ENCODE measurements at regions not wholly inside any gene's neighbourhood (a gene's known extent, or its start where the extent isn't known, plus 50 kb on each side); places are given as distances from the start of the nearest gene placed in this dataset.

- peaks cover 0 to 9% (median 0%) of the 10 kb centered on the region in 4 donors for H3K9me3 ChIP-seq (ENCODE audit: control insufficient read depth in 4 of 4, insufficient read depth in 3 of 4, low read length in 3 of 4)
- DNase-seq (peak in 2 of 3 donors; percentile 64 to 70), ATAC-seq (ENCODE audit: insufficient read depth, low FRiP score) (no peak)
- TF ChIP-seq, protein P1, sequence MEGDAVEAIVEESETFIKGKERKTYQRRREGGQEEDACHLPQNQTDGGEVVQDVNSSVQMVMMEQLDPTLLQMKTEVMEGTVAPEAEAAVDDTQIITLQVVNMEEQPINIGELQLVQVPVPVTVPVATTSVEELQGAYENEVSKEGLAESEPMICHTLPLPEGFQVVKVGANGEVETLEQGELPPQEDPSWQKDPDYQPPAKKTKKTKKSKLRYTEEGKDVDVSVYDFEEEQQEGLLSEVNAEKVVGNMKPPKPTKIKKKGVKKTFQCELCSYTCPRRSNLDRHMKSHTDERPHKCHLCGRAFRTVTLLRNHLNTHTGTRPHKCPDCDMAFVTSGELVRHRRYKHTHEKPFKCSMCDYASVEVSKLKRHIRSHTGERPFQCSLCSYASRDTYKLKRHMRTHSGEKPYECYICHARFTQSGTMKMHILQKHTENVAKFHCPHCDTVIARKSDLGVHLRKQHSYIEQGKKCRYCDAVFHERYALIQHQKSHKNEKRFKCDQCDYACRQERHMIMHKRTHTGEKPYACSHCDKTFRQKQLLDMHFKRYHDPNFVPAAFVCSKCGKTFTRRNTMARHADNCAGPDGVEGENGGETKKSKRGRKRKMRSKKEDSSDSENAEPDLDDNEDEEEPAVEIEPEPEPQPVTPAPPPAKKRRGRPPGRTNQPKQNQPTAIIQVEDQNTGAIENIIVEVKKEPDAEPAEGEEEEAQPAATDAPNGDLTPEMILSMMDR (IDR thresholded peaks at IDR 0.05; ENCODE audit: control extremely low read depth, extremely low read depth): no peak
- H3K9ac ChIP-seq (ENCODE audit: insufficient read depth in 1 of 2, low read length in 2 of 2): no peak overlapping the region
- no peaks in the 10 kb centered on the region for H3K27me3 ChIP-seq (ENCODE audit: control insufficient read depth in 3 of 3, insufficient read depth in 3 of 3, low read length in 2 of 3)
- H3K4me3 ChIP-seq: no peak overlapping the region
- no peaks in the 10 kb centered on the region for H3K36me3 ChIP-seq (ENCODE audit: control insufficient read depth in 4 of 4, insufficient read depth in 4 of 4, low read length in 4 of 4)
- H3K4me1 ChIP-seq (ENCODE audit: control insufficient read depth in 5 of 5, insufficient read depth in 5 of 5, low read length in 5 of 5): peaks cover 0 to 17% (median 0%) of the 10 kb centered on the region in 5 donors
- no peak overlapping the region for H3K27ac ChIP-seq (ENCODE audit: low read depth in 1 of 2, low read length in 1 of 2)
- 75 to 85% methylated on average over 4 of the region's 4 CpGs for whole genome bisulfite sequencing, 2 donors
Measured at GRCh38 chr15:27702581-27702980, 396.5 kb downstream of the OCA2 start.

- Histone ChIP-seq H3K27ac (ENCODE audit: low read depth in 1 of 2, low read length in 1 of 2) (no peak overlapping the region), H3K9me3 (ENCODE audit: control insufficient read depth in 4 of 4, insufficient read depth in 3 of 4, low read length in 3 of 4) (peaks cover 0 to 9% (median 0%) of the 10 kb centered on the region in 4 donors), H3K9ac (ENCODE audit: insufficient read depth in 1 of 2, low read length in 2 of 2) (no peak overlapping the region), H3K27me3 (ENCODE audit: control insufficient read depth in 3 of 3, insufficient read depth in 3 of 3, low read length in 2 of 3) (no peaks in the 10 kb centered on the region), H3K4me3 (no peak overlapping the region), H3K4me1 (ENCODE audit: control insufficient read depth in 5 of 5, insufficient read depth in 5 of 5, low read length in 5 of 5) (peaks cover 0 to 17% (median 0%) of the 10 kb centered on the region in 5 donors), H3K36me3 (ENCODE audit: control insufficient read depth in 4 of 4, insufficient read depth in 4 of 4, low read length in 4 of 4) (no peaks in the 10 kb centered on the region)
- ATAC-seq (ENCODE audit: insufficient read depth, low FRiP score) (no peak), DNase-seq (no peak)
- TF ChIP-seq, protein P1 (IDR thresholded peaks at IDR 0.05; ENCODE audit: control extremely low read depth, extremely low read depth): no peak
- WGBS, 2 donors: 89 to 93% methylated on average over 11 of the region's 11 CpGs
Measured at GRCh38 chr15:27701956-27702355, 397.2 kb downstream of the OCA2 start.

- DNase-seq: no peak
Measured at GRCh38 chr15:27701014-27701413, 398.1 kb downstream of the OCA2 start.

More at GRCh38 chr15:27701014-27701413, 398.1 kb downstream of the OCA2 start:
- Histone ChIP-seq H3K36me3 (ENCODE audit: control insufficient read depth in 4 of 4, insufficient read depth in 4 of 4, low read length in 4 of 4) (no peaks in the 10 kb centered on the region), H3K9me3 (ENCODE audit: control insufficient read depth in 4 of 4, insufficient read depth in 3 of 4, low read length in 3 of 4) (peaks cover 0 to 10% (median 0%) of the 10 kb centered on the region in 4 donors), H3K4me1 (ENCODE audit: control insufficient read depth in 5 of 5, insufficient read depth in 5 of 5, low read length in 5 of 5) (peaks cover 0 to 17% (median 0%) of the 10 kb centered on the region in 5 donors), H3K4me3 (no peak overlapping the region), H3K27ac (ENCODE audit: low read depth in 1 of 2, low read length in 1 of 2) (no peak overlapping the region), H3K9ac (ENCODE audit: insufficient read depth in 1 of 2, low read length in 2 of 2) (no peak overlapping the region), H3K27me3 (ENCODE audit: control insufficient read depth in 3 of 3, insufficient read depth in 3 of 3, low read length in 2 of 3) (no peaks in the 10 kb centered on the region)
- 83 to 85% methylated on average over 3 of the region's 3 CpGs for WGBS, 2 donors
- no peak for ATAC-seq (ENCODE audit: insufficient read depth, low FRiP score)
- TF ChIP-seq, protein P1 (IDR thresholded peaks at IDR 0.05; ENCODE audit: control extremely low read depth, extremely low read depth): no peak

Measured in lung (tissue), 11 donors.